HG02588 (cell line): ENCODE measurements at regions not wholly inside any gene's neighbourhood (a gene's known extent, or its start where the extent isn't known, plus 50 kb on each side); places are given as distances from the start of the nearest gene placed in this dataset.

Experiments
- ATAC-seq: cut with Tn5 transposase; IDR thresholded peaks from one replicate; pipeline ENCODE4 v1.9.1; 2021; ENCODE audit warnings: mild to moderate bottlenecking, moderate library complexity; ENCODE audit not compliant: unreplicated experiment

GRCh38 chr11:11141065-11141464 lies 212.0 kb downstream of the CSNK2A3 start:
- ATAC-seq: no peak

- no peak for ATAC-seq
These were observed 212.5 kb downstream of the CSNK2A3 start for GRCh38 chr11:11140510-11140909.

- ATAC-seq: no peak
These were observed 215.7 kb downstream of the CSNK2A3 start for GRCh38 chr11:11137339-11137738.

- no peak for ATAC-seq
These were observed 217.1 kb downstream of the CSNK2A3 start for GRCh38 chr11:11135820-11136476.

GRCh38 chr11:11129118-11129517 lies 223.9 kb downstream of the CSNK2A3 start:
- no peak for ATAC-seq

GRCh38 chr11:11125618-11126017 lies 227.4 kb downstream of the CSNK2A3 start:
- no peak for ATAC-seq

- no peak for ATAC-seq
These were observed 230.3 kb downstream of the CSNK2A3 start for GRCh38 chr11:11122749-11123148.

GRCh38 chr11:11119917-11120316 lies 233.1 kb downstream of the CSNK2A3 start:
- ATAC-seq: no peak

GRCh38 chr11:11117730-11118129 lies 235.3 kb downstream of the CSNK2A3 start:
- ATAC-seq: no peak

GRCh38 chr11:11115475-11115874 lies 237.6 kb downstream of the CSNK2A3 start:
- ATAC-seq: no peak

GRCh38 chr11:11113626-11114025 lies 239.4 kb downstream of the CSNK2A3 start:
- ATAC-seq: no peak

- ATAC-seq: no peak
These were observed 245.0 kb downstream of the CSNK2A3 start for GRCh38 chr11:11108026-11108425.

- ATAC-seq: no peak
These were observed 245.8 kb downstream of the CSNK2A3 start for GRCh38 chr11:11107076-11107723.

GRCh38 chr11:11105361-11105760 lies 247.5 kb upstream of the ZBED5 start:
- no peak for ATAC-seq

GRCh38 chr11:11095831-11096723 lies 238.2 kb upstream of the ZBED5 start:
- no peak for ATAC-seq

- no peak for ATAC-seq
These were observed 232.6 kb upstream of the ZBED5 start for GRCh38 chr11:11090495-11090894.

- ATAC-seq: no peak
These were observed 232.0 kb upstream of the ZBED5 start for GRCh38 chr11:11089805-11090204.

GRCh38 chr11:11086979-11087378 lies 229.1 kb upstream of the ZBED5 start:
- ATAC-seq: no peak

- ATAC-seq: no peak
These were observed 227.7 kb upstream of the ZBED5 start for GRCh38 chr11:11085580-11085979.

GRCh38 chr11:11084337-11084736 lies 226.5 kb upstream of the ZBED5 start:
- no peak for ATAC-seq

- ATAC-seq: no peak
These were observed 225.6 kb upstream of the ZBED5 start for GRCh38 chr11:11083441-11083840.

GRCh38 chr11:11082646-11083045 lies 224.8 kb upstream of the ZBED5 start:
- no peak for ATAC-seq
